Nephron (organoid): ENCODE measurements at regions not wholly inside any gene's neighbourhood (a gene's known extent, or its start where the extent isn't known, plus 50 kb on each side); places are given as distances from the start of the nearest gene placed in this dataset.
"Not testable (repeated sequence)": the region's sequence is repeated elsewhere in the genome, so short reads cannot be mapped to it uniquely, and the experiment has no call there.

Source experiments
- H3K27ac Mint-ChIP-seq, 3 experiments: 2 replicates each; pipeline ENCODE4 v1.8.0; 2020; ENCODE audit warnings: mixed read lengths in 3 of 3, mild to moderate bottlenecking in 2 of 3, moderate library complexity in 1 of 3
- H3K27me3 Mint-ChIP-seq: 2 replicates; pipeline ENCODE4 v1.8.0; 2021; ENCODE audit warnings: low read depth, mild to moderate bottlenecking, moderate library complexity, mixed read lengths
- H3K36me3 Mint-ChIP-seq: 2 replicates; pipeline ENCODE4 v1.8.0; 2020; ENCODE audit warnings: low read depth, mixed read lengths
- H3K4me1 Mint-ChIP-seq: 2 replicates; pipeline ENCODE4 v1.8.0; 2020; ENCODE audit warnings: mixed read lengths
- H3K4me3 Mint-ChIP-seq, 3 experiments: 2 replicates each; pipeline ENCODE4 v1.8.0; 2020; ENCODE audit warnings: mild to moderate bottlenecking in 3 of 3, mixed read lengths in 3 of 3, moderate library complexity in 2 of 3
- H3K9me3 Mint-ChIP-seq: 2 replicates; pipeline ENCODE4 v1.8.0; 2020; ENCODE audit warnings: mixed read lengths
- CTCF ChIP-seq, 3 experiments: fragments of 200-600 bp; sonication (generic); IDR thresholded peaks; one replicate each; pipeline ENCODE4 v1.5.0; 2021; ENCODE audit warnings: antibody characterized with exemption in 3 of 3; ENCODE audit not compliant: unreplicated experiment in 3 of 3

- H3K9me3 Mint-ChIP-seq, result peaks cover 67% of the 10 kb centered on the region
- H3K36me3 Mint-ChIP-seq, result no peaks in the 10 kb centered on the region
- no peak overlapping the region for H3K27ac Mint-ChIP-seq
- TF ChIP-seq CTCF (IDR thresholded peaks at IDR 0.05; ENCODE audit: unreplicated experiment in 3 of 3), result no peak
- no peak overlapping the region for H3K4me3 Mint-ChIP-seq
- H3K4me1 Mint-ChIP-seq, result no peaks in the 10 kb centered on the region
- H3K27me3 Mint-ChIP-seq, result no peaks in the 10 kb centered on the region
These were observed 235.1 kb downstream of the CWH43 start for GRCh38 chr4:49221209-49221608.

GRCh38 chr4:49222810-49223209, 236.7 kb downstream of the CWH43 start:
- H3K4me1 Mint-ChIP-seq, H3K27ac Mint-ChIP-seq, H3K36me3 Mint-ChIP-seq, H3K4me3 Mint-ChIP-seq, H3K27me3 Mint-ChIP-seq: not testable (repeated sequence)
- H3K9me3 Mint-ChIP-seq, result peaks cover 51% of the 10 kb centered on the region

GRCh38 chr4:49226216-49226866, 240.3 kb downstream of the CWH43 start:
- H3K27me3 Mint-ChIP-seq, result not testable (repeated sequence)

GRCh38 chr4:49227941-49228340, 241.9 kb downstream of the CWH43 start:
- H3K9me3 Mint-ChIP-seq, result peaks cover 13% of the 10 kb centered on the region
- not testable (repeated sequence) for H3K27ac Mint-ChIP-seq, H3K4me3 Mint-ChIP-seq, H3K27me3 Mint-ChIP-seq, H3K36me3 Mint-ChIP-seq, H3K4me1 Mint-ChIP-seq

More at GRCh38 chr4:49226216-49226866, 240.3 kb downstream of the CWH43 start:
- H3K4me3 Mint-ChIP-seq, H3K27ac Mint-ChIP-seq, H3K4me1 Mint-ChIP-seq, H3K36me3 Mint-ChIP-seq: not testable (repeated sequence)
- peaks cover 26% of the 10 kb centered on the region for H3K9me3 Mint-ChIP-seq

- H3K4me1 Mint-ChIP-seq, H3K27ac Mint-ChIP-seq, H3K27me3 Mint-ChIP-seq, H3K4me3 Mint-ChIP-seq, H3K36me3 Mint-ChIP-seq, H3K9me3 Mint-ChIP-seq: not testable (repeated sequence)
These were observed 243.2 kb downstream of the CWH43 start for GRCh38 chr4:49229243-49229642.

- not testable (repeated sequence) for H3K27me3 Mint-ChIP-seq, H3K4me1 Mint-ChIP-seq, H3K36me3 Mint-ChIP-seq, H3K27ac Mint-ChIP-seq, H3K9me3 Mint-ChIP-seq, H3K4me3 Mint-ChIP-seq
These were observed 243.6 kb downstream of the CWH43 start for GRCh38 chr4:49229713-49230112.

GRCh38 chr4:49233346-49233745, 247.3 kb downstream of the CWH43 start:
- H3K4me3 Mint-ChIP-seq, H3K36me3 Mint-ChIP-seq, H3K4me1 Mint-ChIP-seq, H3K27ac Mint-ChIP-seq, H3K27me3 Mint-ChIP-seq: not testable (repeated sequence)
- H3K9me3 Mint-ChIP-seq, result peaks cover 18% of the 10 kb centered on the region

- H3K4me3 Mint-ChIP-seq, H3K27me3 Mint-ChIP-seq, H3K36me3 Mint-ChIP-seq, H3K4me1 Mint-ChIP-seq, H3K27ac Mint-ChIP-seq: not testable (repeated sequence)
- peaks cover 16% of the 10 kb centered on the region for H3K9me3 Mint-ChIP-seq
These were observed 247.7 kb downstream of the CWH43 start for GRCh38 chr4:49233749-49234148.

GRCh38 chr4:49234382-49234781, 248.3 kb downstream of the CWH43 start:
- not testable (repeated sequence) for H3K4me1 Mint-ChIP-seq, H3K27ac Mint-ChIP-seq, H3K27me3 Mint-ChIP-seq, H3K4me3 Mint-ChIP-seq, H3K36me3 Mint-ChIP-seq
- peaks cover 16% of the 10 kb centered on the region for H3K9me3 Mint-ChIP-seq

GRCh38 chr4:49235413-49236160, 249.5 kb downstream of the CWH43 start:
- peaks cover 16% of the 10 kb centered on the region for H3K9me3 Mint-ChIP-seq
- not testable (repeated sequence) for H3K27ac Mint-ChIP-seq, H3K4me1 Mint-ChIP-seq, H3K36me3 Mint-ChIP-seq, H3K27me3 Mint-ChIP-seq, H3K4me3 Mint-ChIP-seq

GRCh38 chr4:49236474-49236873, 250.4 kb downstream of the CWH43 start:
- H3K36me3 Mint-ChIP-seq, H3K4me3 Mint-ChIP-seq, H3K4me1 Mint-ChIP-seq, H3K27me3 Mint-ChIP-seq, H3K27ac Mint-ChIP-seq: not testable (repeated sequence)
- peaks cover 16% of the 10 kb centered on the region for H3K9me3 Mint-ChIP-seq

GRCh38 chr4:49241295-49241694, 255.2 kb downstream of the CWH43 start:
- peaks cover 16% of the 10 kb centered on the region for H3K9me3 Mint-ChIP-seq
- H3K27me3 Mint-ChIP-seq, H3K36me3 Mint-ChIP-seq, H3K4me1 Mint-ChIP-seq, H3K4me3 Mint-ChIP-seq, H3K27ac Mint-ChIP-seq: not testable (repeated sequence)

GRCh38 chr4:49262786-49263185, 276.7 kb downstream of the CWH43 start:
- H3K36me3 Mint-ChIP-seq, H3K27me3 Mint-ChIP-seq, H3K27ac Mint-ChIP-seq, H3K4me1 Mint-ChIP-seq, H3K4me3 Mint-ChIP-seq, H3K9me3 Mint-ChIP-seq: not testable (repeated sequence)

- not testable (repeated sequence) for H3K4me3 Mint-ChIP-seq
These were observed 284.4 kb downstream of the CWH43 start for GRCh38 chr4:49270435-49270834.

More at GRCh38 chr4:49270435-49270834, 284.4 kb downstream of the CWH43 start:
- H3K27ac Mint-ChIP-seq, H3K27me3 Mint-ChIP-seq, H3K4me1 Mint-ChIP-seq, H3K9me3 Mint-ChIP-seq, H3K36me3 Mint-ChIP-seq: not testable (repeated sequence)
